Caki2 (cell line): ENCODE measurements at regions not wholly inside any gene's neighbourhood (a gene's known extent, or its start where the extent isn't known, plus 50 kb on each side); places are given as distances from the start of the nearest gene placed in this dataset.

Experiments
- DNase-seq: peaks from one replicate; pipeline ENCODE4 v3.0.0-alpha.2; 2015; ENCODE audit warnings: low read depth
- in situ Hi-C: cut with HindIII; loops from 2 replicates; pipeline ENCODE4 v1.10.0; 2016; ENCODE audit warnings: low sequenced_read_pairs, low pct_unique_long_range_greater_than_20kb, mixed read lengths

- no peak for DNase-seq
- in situ Hi-C loops, result no loop called here
Observed at GRCh38 chr9:107153336-107153735, 129.7 kb upstream of the RAD23B start.

DNA sequence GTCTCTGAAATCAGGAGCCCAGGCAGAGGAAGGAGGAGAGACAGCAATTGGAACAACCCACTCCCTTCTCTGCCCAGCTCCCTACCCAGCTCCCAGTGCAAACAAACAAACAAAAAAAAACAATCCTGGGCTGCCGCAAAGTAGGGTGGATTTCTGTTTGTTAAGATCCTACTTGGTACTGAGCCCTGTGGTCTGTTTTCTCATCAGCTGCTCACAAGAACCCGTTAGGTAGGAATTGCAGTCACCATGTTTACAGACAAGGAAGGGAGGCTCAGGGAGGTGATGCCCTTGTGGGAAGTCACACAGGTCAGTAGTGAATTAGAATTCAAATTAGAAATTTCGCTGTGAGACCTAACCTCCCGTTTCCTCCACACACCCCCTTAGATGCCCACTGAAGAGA lies 128.8 kb upstream of the RAD23B start:
- in situ Hi-C loops, result no loop called here
- DNase-seq, result no peak

DNA sequence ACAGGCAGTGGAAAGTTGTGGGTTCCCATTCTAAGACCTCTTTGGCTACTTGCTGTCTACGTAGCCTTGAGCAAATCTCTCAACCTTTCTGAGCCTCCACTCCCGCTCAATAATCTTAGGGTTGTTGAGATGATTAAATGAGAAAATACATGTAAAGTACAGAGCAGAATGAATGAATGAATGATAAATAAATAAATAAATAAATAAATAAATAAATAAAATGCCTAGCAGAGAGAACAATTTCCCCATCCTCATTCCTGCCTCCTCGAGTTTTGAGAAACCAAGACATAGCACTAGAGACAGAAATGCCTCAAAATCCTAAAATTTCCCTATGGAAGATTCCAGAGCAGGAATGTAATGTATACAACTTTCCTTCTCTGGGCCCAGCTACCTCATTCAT lies 128.3 kb upstream of the RAD23B start:
- in situ Hi-C loops, result no loop called here
- no peak for DNase-seq

DNA sequence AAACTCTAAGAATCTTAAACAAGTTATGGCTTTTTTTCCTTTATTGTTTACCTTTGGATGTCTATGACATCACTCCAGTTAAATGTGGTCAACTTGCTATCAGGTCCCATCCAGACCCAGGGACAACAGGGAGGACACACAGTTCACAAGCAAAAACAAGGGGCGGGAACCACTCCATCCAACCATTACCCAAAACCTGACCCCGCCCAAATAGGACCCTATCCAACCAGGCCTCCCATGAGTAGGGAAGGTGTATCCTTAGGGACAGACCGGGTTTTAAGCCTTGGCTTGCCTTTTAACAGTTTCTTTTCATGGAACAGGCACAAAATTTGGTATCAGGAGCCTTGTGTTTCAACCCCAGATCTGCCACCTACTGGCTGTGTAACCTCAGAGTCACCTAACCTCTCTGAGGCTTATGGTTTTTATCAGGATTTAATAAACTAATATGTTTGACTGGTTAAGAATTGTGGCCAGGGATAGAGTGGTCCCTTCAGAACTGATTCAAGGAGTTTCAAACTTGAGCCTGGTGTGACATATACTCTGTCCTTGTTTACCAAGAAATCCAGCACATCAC lies 127.7 kb upstream of the RAD23B start:
- in situ Hi-C loops, result no loop called here
- no peak for DNase-seq

- DNase-seq, result peak; percentile 22
- in situ Hi-C loops, result no loop called here
Observed at GRCh38 chr9:107158321-107158720, 124.8 kb upstream of the RAD23B start.

- no peak for DNase-seq
- in situ Hi-C loops, result no loop called here
Observed at GRCh38 chr9:107161338-107161737, 121.7 kb upstream of the RAD23B start.

GRCh38 chr9:107163370-107163769 lies 119.7 kb upstream of the RAD23B start:
- in situ Hi-C loops, result no loop called here
- no peak for DNase-seq

- in situ Hi-C loops, result no loop called here
- no peak for DNase-seq
Observed at GRCh38 chr9:107169796-107170195, 113.3 kb upstream of the RAD23B start.

GRCh38 chr9:107170801-107171200 lies 112.3 kb upstream of the RAD23B start:
- in situ Hi-C loops, result no loop called here

GRCh38 chr9:107172160-107172978 lies 110.7 kb upstream of the RAD23B start:
- in situ Hi-C loops, result no loop called here

More at GRCh38 chr9:107170801-107171200, 112.3 kb upstream of the RAD23B start:
- no peak for DNase-seq

DNA sequence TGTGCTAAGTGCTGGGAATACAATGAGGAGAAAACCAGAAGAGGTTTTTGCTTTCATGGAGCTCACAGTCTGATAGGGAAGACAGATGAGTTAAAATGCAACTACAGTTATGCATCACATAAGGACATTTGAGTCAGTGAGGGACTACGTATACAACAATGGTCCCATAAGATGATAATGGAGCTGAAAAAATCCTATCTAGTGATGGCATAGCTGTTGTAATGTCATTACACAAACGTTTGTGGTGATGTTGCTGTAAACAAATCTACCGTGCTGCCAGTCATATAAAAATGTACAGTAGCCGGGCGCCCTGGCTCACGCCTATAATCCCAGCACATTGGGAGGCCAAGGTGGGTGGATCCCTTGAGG lies 110.1 kb upstream of the RAD23B start:
- in situ Hi-C loops, result no loop called here
- DNase-seq, result no peak

More at GRCh38 chr9:107172160-107172978, 110.7 kb upstream of the RAD23B start:
- DNase-seq, result peak; percentile 50

DNA sequence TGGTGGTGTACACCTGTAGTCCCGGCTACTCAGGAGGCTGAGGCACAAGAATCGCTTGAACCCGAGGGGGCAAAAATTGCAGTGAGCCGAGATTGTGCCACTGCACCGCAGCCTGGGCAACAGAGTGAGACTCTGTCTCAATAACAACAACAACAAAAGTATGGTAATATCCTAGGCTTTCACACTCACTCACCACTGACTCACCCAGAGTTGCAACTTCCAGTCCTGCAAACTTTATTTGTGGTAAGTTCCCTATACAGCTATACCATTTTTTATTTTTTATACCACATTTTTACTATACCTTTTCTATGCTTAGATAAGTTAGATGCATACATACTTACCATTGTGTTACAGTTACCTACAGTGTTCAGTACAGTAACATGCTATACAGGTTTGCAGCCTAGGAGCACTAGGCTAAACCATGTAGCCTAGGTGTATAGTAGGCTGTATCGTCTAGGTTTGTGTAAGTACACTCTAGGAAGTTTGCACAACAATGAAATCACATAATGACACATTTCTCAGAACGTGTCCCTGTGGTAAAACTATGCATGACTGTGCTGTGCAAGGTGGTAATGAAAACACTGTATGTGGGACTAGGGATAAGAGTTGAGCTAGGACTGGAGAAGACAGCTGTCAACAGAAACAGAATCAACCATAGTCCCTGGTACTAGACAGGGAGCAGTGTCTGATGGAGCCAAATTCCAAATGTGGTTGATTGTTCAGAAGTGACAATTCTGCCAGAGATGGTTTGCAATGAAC lies 109.5 kb upstream of the RAD23B start:
- in situ Hi-C loops, result no loop called here
- no peak for DNase-seq

- no peak for DNase-seq
- in situ Hi-C loops, result no loop called here
Observed at GRCh38 chr9:107174441-107174840, 108.6 kb upstream of the RAD23B start.

DNA sequence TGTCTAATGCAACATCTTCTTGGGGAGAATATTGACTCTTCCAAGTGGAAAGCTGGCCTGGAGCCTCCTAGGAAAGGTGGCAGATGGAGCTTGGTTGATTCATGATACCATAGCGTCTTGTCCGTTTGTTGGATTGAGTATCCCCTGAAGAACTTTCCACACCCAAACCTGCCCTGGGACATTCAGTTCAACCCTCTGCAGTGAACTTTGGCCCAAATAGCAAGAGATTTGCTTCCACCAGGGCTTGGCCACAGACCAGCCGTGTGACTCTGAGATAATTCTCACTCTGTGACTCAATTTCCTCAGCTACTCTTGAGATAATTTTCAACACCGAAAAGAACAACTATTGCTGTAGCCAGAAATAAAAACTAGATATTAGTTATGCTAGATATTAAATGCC lies 108.0 kb upstream of the RAD23B start:
- in situ Hi-C loops, result no loop called here
- DNase-seq, result no peak

- in situ Hi-C loops, result no loop called here
- DNase-seq, result no peak
Observed at GRCh38 chr9:107175816-107176435, 107.2 kb upstream of the RAD23B start.

DNA sequence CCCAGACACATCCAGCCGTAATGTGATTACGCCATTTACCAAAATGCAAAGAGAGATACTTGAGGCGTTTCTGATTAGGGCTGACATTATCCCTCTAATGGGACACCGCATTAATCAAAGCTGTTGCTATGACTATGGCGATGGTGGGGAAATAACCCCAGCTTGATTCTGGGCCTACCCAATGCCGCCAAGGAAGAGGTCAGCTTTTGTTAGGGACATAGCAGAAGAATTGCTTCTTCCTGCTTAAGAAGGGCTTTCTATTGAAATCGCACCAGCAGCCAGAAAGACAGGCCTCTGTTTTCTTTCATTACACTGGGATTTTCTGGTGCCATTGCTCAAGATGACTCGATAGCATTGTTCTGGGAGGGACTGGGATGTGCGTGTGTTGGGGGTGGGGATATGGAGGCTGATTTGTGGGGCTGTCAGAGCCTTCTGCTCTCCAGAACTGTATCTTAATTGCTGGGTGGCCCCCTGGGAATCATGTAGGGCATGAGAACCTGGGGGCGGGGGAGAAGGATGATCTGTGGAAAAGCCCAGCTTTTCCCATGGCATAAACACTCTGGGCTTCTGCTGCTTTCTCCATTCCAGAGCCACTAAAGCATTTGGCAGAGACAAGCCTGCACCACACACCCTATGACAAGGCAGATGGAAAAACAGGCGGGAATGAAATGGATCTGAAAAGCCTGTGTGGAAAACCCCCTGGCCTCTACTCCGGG lies 106.5 kb upstream of the RAD23B start:
- DNase-seq, result no peak
- in situ Hi-C loops, result no loop called here

GRCh38 chr9:107177243-107177839 lies 105.7 kb upstream of the RAD23B start:
- DNase-seq, result no peak
- in situ Hi-C loops, result no loop called here

DNA sequence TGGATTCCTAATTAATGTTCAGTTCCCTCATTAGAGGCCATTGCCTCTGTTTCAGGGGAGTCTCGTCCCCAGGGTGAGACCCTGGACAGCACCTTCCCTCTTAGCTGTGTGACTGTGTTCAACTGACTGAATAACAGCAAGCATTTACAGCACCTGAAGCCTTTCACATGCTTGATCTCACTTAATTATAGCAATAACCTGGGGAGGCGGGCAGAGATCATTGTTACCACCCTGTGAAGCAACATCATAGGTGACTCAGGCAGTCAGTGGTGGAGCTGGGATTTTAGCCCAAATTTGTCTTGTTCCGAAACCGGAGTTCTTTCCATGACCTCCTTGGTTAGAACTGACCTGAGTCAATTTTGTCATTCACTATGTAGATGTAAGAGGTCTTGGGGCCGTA lies 105.2 kb upstream of the RAD23B start:
- in situ Hi-C loops, result no loop called here

More for the DNA sequence above, 105.2 kb upstream of the RAD23B start:
- DNase-seq, result no peak
